GM23338 (cell line): ENCODE measurements at regions not wholly inside any gene's neighbourhood (a gene's known extent, or its start where the extent isn't known, plus 50 kb on each side); places are given as distances from the start of the nearest gene placed in this dataset.

Experiments
- ATAC-seq: fragments of 200-7000 bp; cut with Tn5 transposase; 3 replicates; pipeline ENCODE4 v1.9.1; 2020
- DNase-seq: peaks from one replicate; pipeline ENCODE4 v3.0.0-alpha.2; 2015; ENCODE audit warnings: low spot score
- H2AFZ ChIP-seq: fragments of 200-600 bp; sonication (generic); 2 replicates; pipeline ENCODE4 v1.8.0; 2016; ENCODE audit warnings: antibody characterized with exemption, mild to moderate bottlenecking, moderate library complexity
- H3F3A ChIP-seq: fragments of 200-600 bp; sonication (generic); replicated peaks from 2 replicates; pipeline ENCODE4 v1.8.0; 2017; ENCODE audit warnings: antibody characterized with exemption, mixed run types, low read depth
- H3K27ac ChIP-seq: fragments of 200-600 bp; sonication (generic); 2 replicates; pipeline ENCODE4 v1.6.1; 2016; ENCODE audit warnings: low read depth
- H3K27me3 ChIP-seq: fragments of 200-600 bp; sonication (generic); 2 replicates; pipeline ENCODE4 v1.8.0; 2016; ENCODE audit warnings: mild to moderate bottlenecking, mixed run types, moderate library complexity; ENCODE audit not compliant: insufficient read depth
- H3K36me3 ChIP-seq: fragments of 200-600 bp; sonication (generic); 2 replicates; pipeline ENCODE4 v1.8.0; 2016; ENCODE audit warnings: mild to moderate bottlenecking; ENCODE audit not compliant: insufficient read depth
- H3K4me1 ChIP-seq: fragments of 200-600 bp; sonication (generic); 2 replicates; pipeline ENCODE4 v1.8.0; 2016; ENCODE audit warnings: mild to moderate bottlenecking, moderate library complexity; ENCODE audit not compliant: insufficient read depth
- H3K4me2 ChIP-seq: fragments of 200-600 bp; sonication (generic); 2 replicates; pipeline ENCODE4 v1.7.1; 2017; ENCODE audit warnings: mixed run types
- H3K4me3 ChIP-seq: fragments of 200-600 bp; sonication (generic); 2 replicates; pipeline ENCODE4 v1.6.1; 2016; ENCODE audit warnings: mixed run types
- H3K79me2 ChIP-seq: fragments of 200-600 bp; sonication (generic); replicated peaks from 2 replicates; pipeline ENCODE4 v1.8.0; 2017; ENCODE audit warnings: mild to moderate bottlenecking; ENCODE audit not compliant: insufficient read depth
- H3K9me2 ChIP-seq: fragments of 200-600 bp; sonication (generic); 2 replicates; pipeline ENCODE4 v1.8.0; 2017; ENCODE audit not compliant: insufficient read depth
- H4K20me1 ChIP-seq: fragments of 200-600 bp; sonication (generic); replicated peaks from 2 replicates; pipeline ENCODE4 v1.8.0; 2017; ENCODE audit warnings: mild to moderate bottlenecking; ENCODE audit not compliant: insufficient read depth
- H3K27ac Mint-ChIP-seq: 2 replicates; pipeline ENCODE4 v1.8.0; 2020; ENCODE audit warnings: inconsistent platforms, mild to moderate bottlenecking, moderate library complexity, mixed read lengths
- H3K27me3 Mint-ChIP-seq: 3 replicates; pipeline ENCODE4 v1.8.0; 2022; ENCODE audit warnings: low read depth, mild to moderate bottlenecking, moderate library complexity, mixed read lengths, inconsistent platforms; ENCODE audit not compliant: insufficient read depth, poor library complexity
- H3K36me3 Mint-ChIP-seq: 3 replicates; pipeline ENCODE4 v1.8.0; 2021; ENCODE audit warnings: low read depth, mild to moderate bottlenecking, inconsistent platforms, moderate library complexity, mixed read lengths
- H3K4me1 Mint-ChIP-seq: 3 replicates; pipeline ENCODE4 v1.8.0; 2020; ENCODE audit warnings: mild to moderate bottlenecking, inconsistent platforms, mixed read lengths
- H3K4me3 Mint-ChIP-seq: 3 replicates; pipeline ENCODE4 v1.8.0; 2021; ENCODE audit warnings: moderate library complexity, mild to moderate bottlenecking, inconsistent platforms, mixed read lengths
- H3K9me3 Mint-ChIP-seq: 3 replicates; pipeline ENCODE4 v1.8.0; 2020; ENCODE audit warnings: moderate library complexity, mild to moderate bottlenecking, inconsistent platforms, mixed read lengths
- EZH2 ChIP-seq: fragments of 200-600 bp; sonication (generic); IDR thresholded peaks from one replicate; pipeline ENCODE4 v1.8.0; 2017; ENCODE audit warnings: antibody characterized with exemption, mild to moderate bottlenecking, low read depth; ENCODE audit not compliant: unreplicated experiment
- STAT1 ChIP-seq: IDR thresholded peaks from one replicate; pipeline ENCODE4 v1.6.1; 2016; ENCODE audit warnings: antibody characterized with exemption; ENCODE audit not compliant: unreplicated experiment
- ZNF331 ChIP-seq: fragments of 250-450 bp; sonication (Bioruptor Pico); IDR thresholded peaks from 2 replicates; pipeline ENCODE4 v1.5.0; 2020; ENCODE audit warnings: low read depth, mild to moderate bottlenecking, moderate library complexity
- TF ChIP-seq, protein P1 (sequence below): fragments of 250-450 bp; sonication (Bioruptor Pico); IDR thresholded peaks from 2 replicates; pipeline ENCODE4 v1.5.0; 2020; ENCODE audit warnings: mild to moderate bottlenecking, moderate library complexity
- TF ChIP-seq, protein P2 (sequence below), 2 experiments: fragments of 200-600 bp in 1 of 2; sonication (generic) in 1 of 2; conservative IDR thresholded peaks; 2 replicates each; pipeline versions ENCODE4 v1.5.1 to v1.6.1; 2016 to 2017; ENCODE audit warnings: antibody characterized with exemption in 2 of 2, low read depth in 2 of 2, mild to moderate bottlenecking in 2 of 2, moderate library complexity in 1 of 2

GRCh38 chr12:13365748-13366366, 169.3 kb downstream of the EMP1 start (continued):
- TF ChIP-seq, protein P1, sequence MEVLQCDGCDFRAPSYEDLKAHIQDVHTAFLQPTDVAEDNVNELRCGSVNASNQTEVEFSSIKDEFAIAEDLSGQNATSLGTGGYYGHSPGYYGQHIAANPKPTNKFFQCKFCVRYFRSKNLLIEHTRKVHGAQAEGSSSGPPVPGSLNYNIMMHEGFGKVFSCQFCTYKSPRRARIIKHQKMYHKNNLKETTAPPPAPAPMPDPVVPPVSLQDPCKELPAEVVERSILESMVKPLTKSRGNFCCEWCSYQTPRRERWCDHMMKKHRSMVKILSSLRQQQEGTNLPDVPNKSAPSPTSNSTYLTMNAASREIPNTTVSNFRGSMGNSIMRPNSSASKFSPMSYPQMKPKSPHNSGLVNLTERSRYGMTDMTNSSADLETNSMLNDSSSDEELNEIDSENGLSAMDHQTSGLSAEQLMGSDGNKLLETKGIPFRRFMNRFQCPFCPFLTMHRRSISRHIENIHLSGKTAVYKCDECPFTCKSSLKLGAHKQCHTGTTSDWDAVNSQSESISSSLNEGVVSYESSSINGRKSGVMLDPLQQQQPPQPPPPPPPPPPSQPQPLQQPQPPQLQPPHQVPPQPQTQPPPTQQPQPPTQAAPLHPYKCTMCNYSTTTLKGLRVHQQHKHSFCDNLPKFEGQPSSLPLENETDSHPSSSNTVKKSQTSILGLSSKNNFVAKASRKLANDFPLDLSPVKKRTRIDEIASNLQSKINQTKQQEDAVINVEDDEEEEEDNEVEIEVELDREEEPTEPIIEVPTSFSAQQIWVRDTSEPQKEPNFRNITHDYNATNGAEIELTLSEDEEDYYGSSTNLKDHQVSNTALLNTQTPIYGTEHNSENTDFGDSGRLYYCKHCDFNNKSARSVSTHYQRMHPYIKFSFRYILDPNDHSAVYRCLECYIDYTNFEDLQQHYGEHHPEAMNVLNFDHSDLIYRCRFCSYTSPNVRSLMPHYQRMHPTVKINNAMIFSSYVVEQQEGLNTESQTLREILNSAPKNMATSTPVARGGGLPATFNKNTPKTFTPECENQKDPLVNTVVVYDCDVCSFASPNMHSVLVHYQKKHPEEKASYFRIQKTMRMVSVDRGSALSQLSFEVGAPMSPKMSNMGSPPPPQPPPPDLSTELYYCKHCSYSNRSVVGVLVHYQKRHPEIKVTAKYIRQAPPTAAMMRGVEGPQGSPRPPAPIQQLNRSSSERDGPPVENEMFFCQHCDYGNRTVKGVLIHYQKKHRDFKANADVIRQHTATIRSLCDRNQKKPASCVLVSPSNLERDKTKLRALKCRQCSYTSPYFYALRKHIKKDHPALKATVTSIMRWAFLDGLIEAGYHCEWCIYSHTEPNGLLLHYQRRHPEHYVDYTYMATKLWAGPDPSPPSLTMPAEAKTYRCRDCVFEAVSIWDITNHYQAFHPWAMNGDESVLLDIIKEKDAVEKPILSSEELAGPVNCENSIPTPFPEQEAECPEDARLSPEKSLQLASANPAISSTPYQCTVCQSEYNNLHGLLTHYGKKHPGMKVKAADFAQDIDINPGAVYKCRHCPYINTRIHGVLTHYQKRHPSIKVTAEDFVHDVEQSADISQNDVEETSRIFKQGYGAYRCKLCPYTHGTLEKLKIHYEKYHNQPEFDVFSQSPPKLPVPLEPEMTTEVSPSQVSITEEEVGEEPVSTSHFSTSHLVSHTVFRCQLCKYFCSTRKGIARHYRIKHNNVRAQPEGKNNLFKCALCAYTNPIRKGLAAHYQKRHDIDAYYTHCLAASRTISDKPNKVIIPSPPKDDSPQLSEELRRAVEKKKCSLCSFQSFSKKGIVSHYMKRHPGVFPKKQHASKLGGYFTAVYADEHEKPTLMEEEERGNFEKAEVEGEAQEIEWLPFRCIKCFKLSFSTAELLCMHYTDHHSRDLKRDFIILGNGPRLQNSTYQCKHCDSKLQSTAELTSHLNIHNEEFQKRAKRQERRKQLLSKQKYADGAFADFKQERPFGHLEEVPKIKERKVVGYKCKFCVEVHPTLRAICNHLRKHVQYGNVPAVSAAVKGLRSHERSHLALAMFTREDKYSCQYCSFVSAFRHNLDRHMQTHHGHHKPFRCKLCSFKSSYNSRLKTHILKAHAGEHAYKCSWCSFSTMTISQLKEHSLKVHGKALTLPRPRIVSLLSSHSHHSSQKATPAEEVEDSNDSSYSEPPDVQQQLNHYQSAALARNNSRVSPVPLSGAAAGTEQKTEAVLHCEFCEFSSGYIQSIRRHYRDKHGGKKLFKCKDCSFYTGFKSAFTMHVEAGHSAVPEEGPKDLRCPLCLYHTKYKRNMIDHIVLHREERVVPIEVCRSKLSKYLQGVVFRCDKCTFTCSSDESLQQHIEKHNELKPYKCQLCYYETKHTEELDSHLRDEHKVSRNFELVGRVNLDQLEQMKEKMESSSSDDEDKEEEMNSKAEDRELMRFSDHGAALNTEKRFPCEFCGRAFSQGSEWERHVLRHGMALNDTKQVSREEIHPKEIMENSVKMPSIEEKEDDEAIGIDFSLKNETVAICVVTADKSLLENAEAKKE (CRISPR knock-in tag), result no peak
- TF ChIP-seq, protein P2, sequence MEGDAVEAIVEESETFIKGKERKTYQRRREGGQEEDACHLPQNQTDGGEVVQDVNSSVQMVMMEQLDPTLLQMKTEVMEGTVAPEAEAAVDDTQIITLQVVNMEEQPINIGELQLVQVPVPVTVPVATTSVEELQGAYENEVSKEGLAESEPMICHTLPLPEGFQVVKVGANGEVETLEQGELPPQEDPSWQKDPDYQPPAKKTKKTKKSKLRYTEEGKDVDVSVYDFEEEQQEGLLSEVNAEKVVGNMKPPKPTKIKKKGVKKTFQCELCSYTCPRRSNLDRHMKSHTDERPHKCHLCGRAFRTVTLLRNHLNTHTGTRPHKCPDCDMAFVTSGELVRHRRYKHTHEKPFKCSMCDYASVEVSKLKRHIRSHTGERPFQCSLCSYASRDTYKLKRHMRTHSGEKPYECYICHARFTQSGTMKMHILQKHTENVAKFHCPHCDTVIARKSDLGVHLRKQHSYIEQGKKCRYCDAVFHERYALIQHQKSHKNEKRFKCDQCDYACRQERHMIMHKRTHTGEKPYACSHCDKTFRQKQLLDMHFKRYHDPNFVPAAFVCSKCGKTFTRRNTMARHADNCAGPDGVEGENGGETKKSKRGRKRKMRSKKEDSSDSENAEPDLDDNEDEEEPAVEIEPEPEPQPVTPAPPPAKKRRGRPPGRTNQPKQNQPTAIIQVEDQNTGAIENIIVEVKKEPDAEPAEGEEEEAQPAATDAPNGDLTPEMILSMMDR (conservative IDR thresholded peaks at IDR 0.05; ENCODE audit: low read depth in 2 of 2), result no peak

- H3K4me1 ChIP-seq, result no peaks in the 10 kb centered on the region
- peaks cover 2% of the 10 kb centered on the region for H3K27me3 Mint-ChIP-seq
- no peaks in the 10 kb centered on the region; the same call in 2 of the 3 replicates for H3K36me3 Mint-ChIP-seq
- no peaks in the 10 kb centered on the region for H3K9me2 ChIP-seq
- H3K4me3 ChIP-seq, result no peak overlapping the region
- no peak overlapping the region for H3K27ac ChIP-seq
- H3K36me3 ChIP-seq, result no peaks in the 10 kb centered on the region
- H4K20me1 ChIP-seq, result no peaks in the 10 kb centered on the region
- H3K4me1 Mint-ChIP-seq, result no peaks in the 10 kb centered on the region; the same call in 2 of the 3 replicates
- no peaks in the 10 kb centered on the region for H3F3A ChIP-seq
- peak overlapping the region; percentile 40; the same call in 1 of the 2 replicates for H2AFZ ChIP-seq
- no peaks in the 10 kb centered on the region for H3K79me2 ChIP-seq
- H3K9me3 Mint-ChIP-seq, result no peaks in the 10 kb centered on the region; the same call in 2 of the 3 replicates
- ATAC-seq (peak; percentile 98), DNase-seq (peak; percentile 89)
- H3K4me3 Mint-ChIP-seq, result no peak overlapping the region
- no peak overlapping the region for H3K27ac Mint-ChIP-seq
- no peak overlapping the region for H3K4me2 ChIP-seq
- H3K27me3 ChIP-seq, result no peaks in the 10 kb centered on the region
- TF ChIP-seq ZNF331 (CRISPR knock-in tag) (peak; percentile 29; the same call in 1 of the 2 replicates), EZH2 (no peak), STAT1 (no peak)
- TF ChIP-seq, protein P1 (CRISPR knock-in tag), result peak; percentile 93
Observed at GRCh38 chr12:13362260-13362841, 165.8 kb downstream of the EMP1 start.
